ENCODE measurements at regions not wholly inside any gene's neighbourhood (a gene's known extent, or its start where the extent isn't known, plus 50 kb on each side); places are given as distances from the start of the nearest gene placed in this dataset.
A peak's percentile ranks its signal among the peaks of the same experiment; 100 is the strongest.

GRCh38 chr4:38330321-38330720 is 333.7 kb upstream of the KLF3 start:
- TF ChIP-seq CTCF (IDR thresholded peaks at IDR 0.05): no peak
- Histone ChIP-seq H3K36me3 (no peaks in the 10 kb centered on the region), H3K9me3 (peaks cover 0 to 5% (median 0%) of the 10 kb centered on the region in 11 donors), H3K4me1 (peaks cover 3 to 58% (median 20%) of the 10 kb centered on the region in 9 donors), H3K27me3 (no peaks in the 10 kb centered on the region), H3K4me3 (no peak overlapping the region), H3K27ac (no peak overlapping the region)
- ATAC-seq: no peak
- intact Hi-C loops (cut with DNase I): no loop called here
- 50 to 51% methylated on average over 1 of the region's 1 CpG for WGBS, 2 donors
- DNase-seq: no peak

GRCh38 chr4:38330936-38331335 is 333.1 kb upstream of the KLF3 start:
- TF ChIP-seq CTCF (IDR thresholded peaks at IDR 0.05): no peak
- intact Hi-C loops (cut with DNase I): no loop called here
- WGBS, 2 donors: 83 to 98% methylated on average over 7 of the region's 7 CpGs

GRCh38 chr4:38332699-38333098 is 331.3 kb upstream of the KLF3 start:
- no peak for ATAC-seq
- DNase-seq: no peak
- peak overlapping the region in 1 of 10 donors; percentile 55 for H3K27ac ChIP-seq
- no peak overlapping the region for H3K4me3 ChIP-seq
- peaks cover 3 to 66% (median 20%) of the 10 kb centered on the region in 9 donors for H3K4me1 ChIP-seq
- H3K9me3 ChIP-seq: peaks cover 0 to 3% (median 0%) of the 10 kb centered on the region in 11 donors
- 64 to 90% methylated on average over 4 of the region's 4 CpGs for WGBS, 2 donors
- TF ChIP-seq CTCF (IDR thresholded peaks at IDR 0.05): no peak
- intact Hi-C loops (cut with DNase I): loop anchor here in 1 of 10 donors (2.0 kb wide), 1 partner anchor 24 kb away; no protein-coding TSS in a partner anchor
- no peaks in the 10 kb centered on the region for H3K36me3 ChIP-seq
- H3K27me3 ChIP-seq: no peaks in the 10 kb centered on the region

More at GRCh38 chr4:38330936-38331335, 333.1 kb upstream of the KLF3 start:
- Histone ChIP-seq H3K4me1 (peaks cover 3 to 64% (median 20%) of the 10 kb centered on the region in 9 donors), H3K4me3 (no peak overlapping the region), H3K9me3 (peaks cover 0 to 5% (median 0%) of the 10 kb centered on the region in 11 donors), H3K27me3 (no peaks in the 10 kb centered on the region), H3K27ac (no peak overlapping the region), H3K36me3 (no peaks in the 10 kb centered on the region)
- no peak for DNase-seq
- ATAC-seq: no peak

GRCh38 chr4:38333219-38333618 is 330.8 kb upstream of the KLF3 start:
- H3K9me3 ChIP-seq: peaks cover 0 to 8% (median 3%) of the 10 kb centered on the region in 11 donors
- no peak for ATAC-seq
- WGBS, 2 donors: 85 to 86% methylated on average over 2 of the region's 2 CpGs
- no peaks in the 10 kb centered on the region for H3K27me3 ChIP-seq
- peaks cover under 1 to 62% (median 18%) of the 10 kb centered on the region in 9 donors for H3K4me1 ChIP-seq
- TF ChIP-seq CTCF (IDR thresholded peaks at IDR 0.05): no peak
- peak overlapping the region in 1 of 10 donors; percentile 55 for H3K27ac ChIP-seq
- no peaks in the 10 kb centered on the region for H3K36me3 ChIP-seq
- no peak overlapping the region for H3K4me3 ChIP-seq
- DNase-seq: no peak
- intact Hi-C loops (cut with DNase I): loop anchor here in 1 of 10 donors (2.0 kb wide), 1 partner anchor 24 kb away; no protein-coding TSS in a partner anchor

All from heart right ventricle (tissue), 16 donors.